C1 segment of cervical spinal cord (tissue), 14 donors: ENCODE measurements at regions not wholly inside any gene's neighbourhood (a gene's known extent, or its start where the extent isn't known, plus 50 kb on each side); places are given as distances from the start of the nearest gene placed in this dataset.

Experiments
- DNase-seq, 14 donors: peaks; one replicate each; lab custom pipeline; 2025; lab: John Stamatoyannopoulos, UW

GRCh38 chr3:105174017-105174615, 192.6 kb upstream of the ALCAM start:
- DNase-seq, result peak in 6 of 14 donors; percentile 4 to 37 (median 8)

- DNase-seq, result no peak
Measured at GRCh38 chr3:105177576-105177975, 189.1 kb upstream of the ALCAM start.

DNA sequence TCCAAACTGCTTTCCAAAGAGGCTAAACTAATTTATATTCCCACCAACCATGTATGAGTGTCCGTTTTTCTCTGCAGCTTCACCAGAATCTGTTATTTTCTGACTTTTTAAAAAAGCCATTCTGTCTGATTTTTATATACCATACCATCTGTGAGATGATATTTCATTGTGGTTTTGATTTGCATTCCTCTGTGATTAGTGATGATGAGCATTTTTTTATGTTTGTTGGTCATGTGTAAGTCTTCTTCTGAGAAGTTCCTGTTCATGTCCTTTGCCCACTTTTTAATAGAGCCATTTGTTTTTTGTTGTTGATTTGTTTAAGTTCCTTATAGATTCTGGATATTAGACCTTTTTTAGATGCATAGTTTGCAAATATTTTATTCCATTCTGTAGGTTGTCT, 179.4 kb upstream of the ALCAM start:
- no peak for DNase-seq

- DNase-seq, result no peak
Measured at GRCh38 chr3:105195260-105195659, 171.4 kb upstream of the ALCAM start.

DNA sequence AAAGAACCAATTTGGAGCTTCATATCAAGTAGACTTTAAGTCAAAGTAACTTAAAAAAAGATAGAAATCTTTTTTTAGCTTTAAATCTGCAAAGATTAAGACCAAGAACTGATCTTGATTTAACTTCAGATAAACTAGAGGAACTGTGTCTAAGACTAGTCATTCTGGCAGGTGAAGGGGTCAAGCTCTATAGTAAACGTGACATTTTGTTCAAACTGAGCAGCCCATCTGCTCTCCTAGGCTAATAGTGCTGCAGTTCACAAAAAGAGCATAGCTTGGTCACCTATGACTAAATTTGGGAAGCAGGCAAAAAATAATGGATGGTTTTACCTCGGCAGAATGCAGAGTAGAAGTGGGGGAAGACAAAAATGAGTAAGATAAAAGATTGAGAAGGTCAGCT, 168.8 kb upstream of the ALCAM start:
- DNase-seq, result no peak

DNA sequence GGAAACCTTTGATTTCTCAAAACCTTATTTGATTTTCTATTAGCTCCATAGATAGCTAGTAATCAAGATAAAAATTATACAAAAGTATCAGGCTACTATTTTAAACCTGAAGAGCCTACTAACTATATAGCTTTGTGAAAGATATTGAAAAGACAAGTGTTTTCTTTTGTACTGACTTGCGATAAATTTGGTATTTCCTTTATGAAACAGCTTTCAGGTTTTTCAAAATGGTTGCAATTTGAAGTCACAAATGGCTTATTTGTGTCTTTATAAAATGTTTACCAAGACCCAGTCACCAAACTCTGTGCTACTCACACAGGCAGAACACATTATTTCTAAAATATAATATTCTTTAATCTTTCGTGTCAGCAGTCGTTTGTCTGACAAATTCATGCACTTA, 167.5 kb upstream of the ALCAM start:
- no peak for DNase-seq

DNA sequence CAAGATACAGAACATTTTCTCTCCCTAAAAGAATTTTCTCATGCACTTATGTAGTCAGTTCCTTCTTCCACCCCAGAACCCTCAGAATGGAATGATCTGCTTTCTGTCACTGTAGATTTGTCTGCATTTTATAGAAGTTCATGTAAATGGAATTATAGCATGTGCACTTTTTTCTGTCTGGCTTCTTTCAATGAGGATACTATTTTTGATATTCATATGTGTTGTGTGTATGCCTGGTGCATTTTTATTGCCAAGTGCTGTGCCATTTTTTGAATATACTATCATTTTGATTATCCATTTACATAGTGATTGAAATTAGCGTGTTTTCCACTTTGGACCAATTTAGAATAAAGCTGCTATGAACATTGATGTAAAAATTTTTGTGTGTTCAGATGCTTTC, 156.6 kb upstream of the ALCAM start:
- DNase-seq, result no peak

DNA sequence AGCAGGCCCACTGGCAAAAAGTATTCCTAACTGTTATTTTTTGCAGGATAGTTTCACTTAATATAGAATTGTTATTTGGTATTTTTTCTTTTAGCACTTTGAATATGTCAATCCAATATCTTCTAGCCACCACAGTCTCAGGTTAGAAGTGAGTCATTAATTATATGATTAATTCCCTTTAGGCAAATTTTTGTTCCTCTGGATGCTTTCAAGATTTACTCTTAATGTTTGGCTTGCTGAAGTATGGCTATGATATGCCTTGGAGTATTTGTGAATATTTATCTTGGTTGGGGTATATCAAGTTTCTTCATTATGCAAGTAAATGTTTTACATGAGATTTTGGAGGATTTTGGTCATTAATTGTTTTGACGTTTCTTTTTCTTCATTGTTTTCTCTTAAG, 152.1 kb upstream of the ALCAM start:
- DNase-seq, result no peak

DNA sequence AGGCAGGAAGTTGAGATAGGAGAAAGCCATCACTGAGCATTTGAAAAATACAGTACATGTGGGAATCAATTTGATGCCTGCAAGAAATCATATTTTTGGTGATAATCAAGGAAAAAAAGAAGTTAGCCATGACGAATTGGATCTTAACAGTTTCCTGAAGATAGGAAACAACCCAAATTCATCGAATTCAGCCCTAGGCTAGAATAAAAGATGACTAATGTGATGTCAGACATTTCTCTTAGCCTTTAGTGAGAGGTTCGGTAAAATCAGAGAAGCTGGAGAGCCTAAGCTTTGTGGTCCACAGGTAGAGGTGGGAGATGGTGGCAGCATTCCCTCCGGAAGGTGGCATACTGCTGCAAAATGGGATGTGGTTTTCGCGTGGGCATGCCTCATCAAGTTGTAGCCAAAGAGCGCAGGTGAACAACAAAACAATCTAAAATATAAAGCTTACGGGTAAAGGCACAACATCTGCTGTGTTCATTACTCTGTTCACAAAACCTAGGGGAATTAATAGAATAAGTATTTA, 144.1 kb upstream of the ALCAM start:
- no peak for DNase-seq

DNA sequence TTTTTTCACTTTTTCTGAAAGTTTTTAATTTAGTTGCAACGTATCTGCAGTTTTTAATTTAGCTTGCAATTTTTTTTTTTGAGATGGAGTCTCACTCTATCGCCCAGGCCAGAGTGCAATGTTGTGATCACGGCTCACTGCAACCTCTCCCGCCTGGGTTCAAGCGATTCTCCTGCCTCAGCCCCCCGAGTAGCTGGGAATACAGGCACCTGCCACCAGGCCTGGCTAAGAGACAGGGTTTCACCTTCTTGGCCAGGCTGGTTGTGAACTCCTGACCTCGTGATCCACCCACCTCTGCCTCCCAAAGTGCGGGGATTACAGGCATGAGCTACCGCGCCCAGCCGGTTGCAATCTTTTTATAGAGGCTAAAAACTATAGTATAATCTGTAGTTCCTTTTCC, 142.9 kb upstream of the ALCAM start:
- DNase-seq, result no peak

- DNase-seq, result no peak
Measured at GRCh38 chr3:105228696-105229095, 138.0 kb upstream of the ALCAM start.

DNA sequence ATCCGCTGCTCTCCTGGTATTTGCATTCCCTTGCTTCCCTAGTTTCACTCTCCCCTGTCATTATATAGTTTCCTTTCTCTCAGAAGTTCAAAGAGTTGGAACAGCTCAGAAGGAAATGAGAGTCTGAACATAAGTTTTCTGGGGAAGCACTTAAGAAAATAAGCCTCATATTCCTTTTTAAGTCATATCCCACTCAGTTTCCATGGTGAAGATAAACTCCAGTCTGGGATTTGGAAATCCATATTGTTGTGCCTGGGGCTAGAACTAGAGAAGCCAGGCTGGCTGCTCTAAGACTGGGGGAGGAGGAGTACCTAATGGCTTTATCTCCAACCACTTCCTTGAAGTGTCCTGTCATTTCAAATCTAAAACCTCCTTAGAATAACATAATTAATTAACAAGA, 134.2 kb upstream of the ALCAM start:
- DNase-seq, result no peak

- DNase-seq, result no peak
Measured at GRCh38 chr3:105233010-105233409, 133.7 kb upstream of the ALCAM start.

DNA sequence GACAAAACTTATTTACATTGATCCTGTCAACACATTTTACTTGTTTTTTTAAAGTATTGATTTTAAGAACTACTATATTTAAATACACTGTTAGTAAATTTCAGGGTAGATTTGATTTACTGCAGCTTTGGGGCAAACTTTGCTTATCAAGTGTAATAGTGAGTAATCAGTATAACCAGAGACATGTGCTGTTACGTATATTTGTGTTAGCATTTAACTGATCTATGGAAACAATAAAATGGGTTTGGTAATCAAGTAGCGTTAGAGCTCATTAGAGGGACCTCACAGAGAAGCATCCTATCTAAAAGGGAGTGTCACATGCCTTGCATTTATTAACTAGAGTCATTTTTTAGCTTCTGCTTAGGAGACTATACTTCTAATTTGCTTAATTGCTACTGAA, 131.5 kb upstream of the ALCAM start:
- no peak for DNase-seq

DNA sequence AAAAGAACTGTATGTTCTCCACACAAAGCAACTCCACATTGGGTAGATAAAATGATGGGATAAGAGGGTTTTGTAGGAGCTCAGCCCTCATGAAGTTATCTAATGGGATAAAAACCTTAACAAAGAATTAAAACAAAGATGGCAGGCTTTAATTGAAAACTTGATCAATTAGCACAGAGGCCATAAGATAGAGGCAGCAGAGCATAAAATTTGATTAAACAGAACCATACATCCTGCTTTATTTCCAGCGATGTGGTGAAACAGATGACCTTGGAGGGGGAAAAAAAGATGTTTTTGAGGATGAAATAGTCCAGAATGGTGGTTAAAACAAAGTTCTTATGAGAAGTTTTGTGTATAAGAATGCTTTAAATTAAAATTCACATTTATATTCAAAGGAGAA, 130.9 kb upstream of the ALCAM start:
- DNase-seq, result no peak

GRCh38 chr3:105238367-105238766, 128.3 kb upstream of the ALCAM start:
- no peak for DNase-seq

DNA sequence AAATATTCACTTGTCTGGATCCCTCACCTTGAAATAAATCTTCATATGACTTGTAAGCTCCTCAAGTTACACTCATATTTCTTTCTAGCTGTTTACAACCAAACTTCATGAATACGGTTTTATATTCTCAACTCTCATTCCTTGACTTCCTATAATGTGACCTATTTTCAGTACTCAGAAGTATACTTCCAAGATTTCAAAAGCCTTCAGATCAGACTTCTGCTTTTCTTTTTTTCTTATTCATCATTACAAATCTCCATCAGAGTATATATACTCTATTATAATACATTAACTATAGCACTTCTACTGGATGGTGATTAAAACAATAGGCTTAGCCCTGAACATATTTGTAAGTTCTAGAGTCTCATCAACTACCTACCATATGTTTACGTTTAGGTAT, 123.6 kb upstream of the ALCAM start:
- no peak for DNase-seq

GRCh38 chr3:105246536-105246935, 120.2 kb upstream of the ALCAM start:
- no peak for DNase-seq

GRCh38 chr3:105253225-105253624, 113.5 kb upstream of the ALCAM start:
- DNase-seq, result no peak

- no peak for DNase-seq
Measured at GRCh38 chr3:105254154-105254553, 112.6 kb upstream of the ALCAM start.

- DNase-seq, result no peak
Measured at GRCh38 chr3:105255350-105255749, 111.4 kb upstream of the ALCAM start.

DNA sequence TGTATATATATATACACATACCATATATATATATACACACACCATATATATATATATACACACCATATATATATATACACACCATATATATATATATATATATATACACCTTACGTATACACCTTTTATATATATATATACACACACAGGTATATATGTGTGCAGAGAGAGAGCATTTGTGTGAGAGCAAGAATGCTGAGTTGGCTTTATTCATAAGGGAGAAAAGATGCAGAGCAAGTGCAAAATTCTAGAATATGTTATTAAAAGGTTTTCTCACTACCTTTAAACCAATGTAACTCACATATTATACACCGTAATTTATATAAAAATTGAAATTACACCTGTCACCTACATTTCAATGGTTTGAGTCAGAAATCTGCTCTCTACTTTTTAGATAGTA, 107.2 kb upstream of the ALCAM start:
- DNase-seq, result no peak

GRCh38 chr3:105260385-105260784, 106.3 kb upstream of the ALCAM start:
- DNase-seq, result no peak

DNA sequence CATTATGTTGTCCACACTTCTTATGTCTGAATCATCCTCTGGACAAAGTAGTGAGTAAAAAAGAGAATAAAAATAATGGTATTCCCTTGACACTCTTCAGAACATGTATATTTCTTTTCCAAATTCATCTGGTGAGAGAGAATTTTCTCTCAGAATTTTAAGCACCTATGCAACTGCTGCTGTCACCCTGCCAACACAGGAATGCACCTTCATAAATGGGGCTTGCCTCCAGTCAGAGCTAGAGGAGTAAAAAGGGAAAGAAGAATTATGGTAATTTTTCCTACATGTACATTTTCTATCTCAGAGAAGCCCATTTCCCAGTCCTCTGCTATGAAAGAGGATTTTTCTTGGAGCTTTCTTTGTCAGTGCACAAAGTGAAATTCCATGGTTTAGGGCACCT, 92.2 kb upstream of the ALCAM start:
- no peak for DNase-seq
